ENCODE measurements at regions not wholly inside any gene's neighbourhood (a gene's known extent, or its start where the extent isn't known, plus 50 kb on each side); places are given as distances from the start of the nearest gene placed in this dataset.

GRCh38 chr16:73615071-73615940 is 567.4 kb upstream of the ZFHX3 start:
- no peak for DNase-seq (ENCODE audit: low read depth)
- no peak for TF ChIP-seq CTCF (IDR thresholded peaks at IDR 0.05; ENCODE audit: control insufficient read depth, extremely low read depth, insufficient read depth)
- no peak overlapping the region for H3K4me3 ChIP-seq (ENCODE audit: low read depth, low read length)

- no peak overlapping the region for H3K4me3 ChIP-seq (ENCODE audit: low read depth, low read length)
- TF ChIP-seq CTCF (IDR thresholded peaks at IDR 0.05; ENCODE audit: control insufficient read depth, extremely low read depth, insufficient read depth): no peak
- no peak for DNase-seq (ENCODE audit: low read depth)
Measured at GRCh38 chr16:73614131-73614530, 566.2 kb upstream of the ZFHX3 start.

GRCh38 chr16:73610605-73611156 is 562.8 kb upstream of the ZFHX3 start:
- H3K4me3 ChIP-seq (ENCODE audit: low read depth, low read length): no peak overlapping the region
- TF ChIP-seq CTCF (IDR thresholded peaks at IDR 0.05; ENCODE audit: control insufficient read depth, extremely low read depth, insufficient read depth): no peak
- no peak for DNase-seq (ENCODE audit: low read depth)

GRCh38 chr16:73610160-73610559 is 562.2 kb upstream of the ZFHX3 start:
- DNase-seq (ENCODE audit: low read depth): no peak
- no peak for TF ChIP-seq CTCF (IDR thresholded peaks at IDR 0.05; ENCODE audit: control insufficient read depth, extremely low read depth, insufficient read depth)
- no peak overlapping the region for H3K4me3 ChIP-seq (ENCODE audit: low read depth, low read length)

- TF ChIP-seq CTCF (IDR thresholded peaks at IDR 0.05; ENCODE audit: control insufficient read depth, extremely low read depth, insufficient read depth): no peak
- no peak for DNase-seq (ENCODE audit: low read depth)
Measured at GRCh38 chr16:73608911-73609310, 561.0 kb upstream of the ZFHX3 start.

GRCh38 chr16:73605309-73605708 is 557.4 kb upstream of the ZFHX3 start:
- DNase-seq (ENCODE audit: low read depth): no peak
- TF ChIP-seq CTCF (IDR thresholded peaks at IDR 0.05; ENCODE audit: control insufficient read depth, extremely low read depth, insufficient read depth): no peak
- no peak overlapping the region for H3K4me3 ChIP-seq (ENCODE audit: low read depth, low read length)

More at GRCh38 chr16:73608911-73609310, 561.0 kb upstream of the ZFHX3 start:
- H3K4me3 ChIP-seq (ENCODE audit: low read depth, low read length): no peak overlapping the region
